HG03354 (cell line): ENCODE measurements at regions not wholly inside any gene's neighbourhood (a gene's known extent, or its start where the extent isn't known, plus 50 kb on each side); places are given as distances from the start of the nearest gene placed in this dataset.
"Not testable (repeated sequence)": the region's sequence is repeated elsewhere in the genome, so short reads cannot be mapped to it uniquely, and the experiment has no call there.

Experiments used
- ATAC-seq: cut with Tn5 transposase; IDR thresholded peaks from one replicate; pipeline ENCODE4 v1.9.1; 2021; ENCODE audit warnings: mild to moderate bottlenecking; ENCODE audit not compliant: unreplicated experiment, poor library complexity, severe bottlenecking

DNA sequence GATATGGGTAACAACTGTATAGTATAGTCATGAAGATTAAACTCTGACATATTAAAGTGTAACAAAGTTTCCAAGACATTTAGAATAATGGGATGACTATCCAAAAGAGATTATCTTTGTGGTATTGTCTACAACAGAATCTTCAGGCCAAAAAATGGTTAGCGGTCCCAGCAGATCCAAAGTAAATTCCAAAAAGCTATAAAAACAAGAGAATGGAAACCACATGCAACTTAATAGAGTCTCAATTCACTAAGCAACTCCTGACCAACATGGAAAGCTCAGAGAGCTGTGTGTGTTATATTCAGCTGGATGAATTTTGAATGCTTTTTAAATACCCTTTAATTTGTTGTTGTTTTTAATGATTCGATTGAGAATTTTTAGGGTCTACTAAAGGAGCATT, 688.2 kb downstream of the CETN3 start:
- ATAC-seq: no peak

- no peak for ATAC-seq
Measured at GRCh38 chr5:89712134-89712700, 697.3 kb downstream of the CETN3 start.

DNA sequence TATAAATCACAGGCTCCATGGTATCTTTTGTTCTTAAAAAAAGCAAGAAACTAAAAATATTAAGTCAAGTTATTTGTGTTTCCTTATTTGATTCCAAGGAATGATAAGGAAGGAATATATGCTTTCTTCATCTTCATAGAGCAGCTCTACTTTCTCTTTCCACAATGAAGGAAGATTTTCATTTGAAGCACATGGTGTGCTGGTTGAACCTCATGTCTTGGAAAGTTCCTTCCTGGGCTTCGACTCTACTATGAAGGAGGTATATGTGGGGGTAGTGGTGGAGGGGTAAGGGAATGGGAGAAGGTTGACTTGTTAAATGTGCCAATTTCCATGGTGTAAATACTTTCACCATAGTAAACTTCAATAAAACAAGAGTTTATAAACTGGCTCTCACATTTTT, 698.0 kb downstream of the CETN3 start:
- no peak for ATAC-seq

- ATAC-seq: no peak
Measured at GRCh38 chr5:89710006-89710405, 699.5 kb downstream of the CETN3 start.

GRCh38 chr5:89707891-89708290, 701.7 kb downstream of the CETN3 start:
- no peak for ATAC-seq

GRCh38 chr5:89706731-89707130, 702.8 kb downstream of the CETN3 start:
- no peak for ATAC-seq

GRCh38 chr5:89703817-89704216, 705.7 kb downstream of the CETN3 start:
- ATAC-seq: no peak

- ATAC-seq: no peak
Measured at GRCh38 chr5:89698028-89698427, 711.5 kb downstream of the CETN3 start.

DNA sequence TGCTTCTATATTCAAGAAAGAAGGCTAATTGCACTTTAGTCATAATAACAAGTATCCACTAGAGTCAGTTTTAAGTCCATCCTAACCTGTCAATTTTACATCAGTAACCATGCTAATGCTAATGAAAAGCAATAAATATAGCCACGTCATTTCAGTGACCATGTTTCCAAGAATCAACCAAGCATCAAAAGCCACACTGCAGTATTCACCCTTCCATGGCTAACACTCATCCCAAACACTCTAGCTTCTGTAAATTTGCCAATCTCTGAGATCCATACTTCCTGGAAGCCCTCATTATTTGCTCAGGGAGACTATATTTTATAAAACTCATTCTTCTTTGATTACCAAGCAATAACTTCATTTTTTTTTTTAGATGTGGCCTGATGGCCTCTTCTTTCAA, 712.0 kb downstream of the CETN3 start:
- ATAC-seq: no peak

- no peak for ATAC-seq
Measured at GRCh38 chr5:89695371-89695770, 714.2 kb downstream of the CETN3 start.

GRCh38 chr5:89694026-89694550, 715.5 kb downstream of the CETN3 start:
- ATAC-seq: no peak

- ATAC-seq: no peak
Measured at GRCh38 chr5:89690331-89690730, 719.2 kb downstream of the CETN3 start.

GRCh38 chr5:89686081-89686765, 723.3 kb downstream of the CETN3 start:
- no peak for ATAC-seq

DNA sequence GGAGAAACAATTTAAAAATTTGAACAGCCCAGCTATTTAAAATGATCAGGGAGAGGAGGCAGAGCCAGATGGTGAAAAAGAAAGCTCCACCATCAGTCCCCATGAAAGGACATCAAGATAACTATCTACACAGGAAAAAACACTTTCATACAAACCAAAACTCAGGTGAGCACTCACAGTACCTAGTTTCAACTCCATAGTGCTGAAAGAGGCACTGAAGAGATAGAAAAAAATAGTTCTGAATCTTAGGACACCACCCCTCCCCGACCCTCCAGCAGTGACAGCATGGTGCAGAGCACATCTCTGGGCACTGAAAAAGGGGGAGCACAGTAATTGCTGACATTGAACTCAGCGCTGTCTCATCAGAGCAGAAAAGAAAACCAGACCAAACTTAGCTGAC, 732.9 kb downstream of the CETN3 start:
- ATAC-seq: no peak

DNA sequence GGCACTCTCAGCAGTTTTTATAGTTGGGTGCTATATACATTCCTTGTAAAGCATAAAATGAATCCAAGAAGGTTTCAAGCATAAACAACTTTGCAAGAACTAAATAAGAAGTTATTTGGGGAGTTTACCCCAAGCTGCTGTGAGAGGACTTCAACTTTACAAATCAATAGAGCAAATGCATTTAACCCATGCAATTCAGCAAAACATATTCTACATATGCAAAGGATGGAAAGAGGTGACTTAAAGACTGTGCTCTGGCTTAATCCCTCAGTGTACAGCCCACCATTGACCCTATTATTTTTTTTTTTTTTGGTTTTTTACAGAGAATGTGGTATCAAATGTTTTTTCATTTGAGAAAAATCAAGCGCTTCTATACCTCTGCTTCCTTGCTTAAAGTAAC, 736.5 kb downstream of the CETN3 start:
- ATAC-seq: no peak

- no peak for ATAC-seq
Measured at GRCh38 chr5:89668821-89669220, 740.7 kb downstream of the CETN3 start.

GRCh38 chr5:89662499-89662898, 747.1 kb downstream of the CETN3 start:
- no peak for ATAC-seq

DNA sequence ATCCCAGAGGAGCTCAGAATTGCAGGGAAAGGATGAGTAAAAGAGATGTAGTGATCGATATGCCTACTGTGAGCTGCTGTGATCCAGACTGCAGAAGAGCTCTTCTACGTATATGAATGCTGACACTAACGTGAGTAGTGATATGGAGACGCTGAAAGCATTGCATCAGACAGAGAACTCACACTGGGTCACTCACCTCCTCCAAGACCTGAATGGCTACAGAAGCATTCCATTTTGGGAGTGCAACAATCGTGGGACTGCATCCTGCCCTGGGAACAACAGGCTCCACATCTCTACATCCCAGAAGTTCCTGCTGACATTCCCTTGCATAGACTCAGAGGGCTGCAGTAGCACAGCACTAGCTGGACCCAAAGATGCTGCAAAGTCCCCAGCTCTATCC, 755.9 kb upstream of the MEF2C start:
- no peak for ATAC-seq

DNA sequence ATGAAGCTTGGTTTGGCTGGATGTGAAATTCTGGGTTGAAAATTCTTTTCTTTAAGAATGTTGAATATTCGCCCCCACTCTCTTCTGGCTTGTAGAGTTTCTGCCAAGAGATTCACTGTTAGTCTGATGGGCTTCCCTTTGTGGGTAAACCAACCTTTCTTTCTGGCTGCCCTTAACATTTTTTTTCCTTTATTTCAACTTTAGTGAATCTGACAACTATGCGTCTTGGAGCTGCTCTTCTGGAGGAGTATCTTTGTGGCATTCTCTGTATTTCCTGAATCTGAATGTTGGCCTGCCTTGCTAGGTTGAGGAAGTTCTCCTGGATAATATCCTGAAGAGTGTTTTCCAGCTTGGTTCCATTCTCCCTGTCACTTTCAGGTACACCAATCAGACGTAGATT, 751.2 kb upstream of the MEF2C start:
- not testable (repeated sequence) for ATAC-seq

DNA sequence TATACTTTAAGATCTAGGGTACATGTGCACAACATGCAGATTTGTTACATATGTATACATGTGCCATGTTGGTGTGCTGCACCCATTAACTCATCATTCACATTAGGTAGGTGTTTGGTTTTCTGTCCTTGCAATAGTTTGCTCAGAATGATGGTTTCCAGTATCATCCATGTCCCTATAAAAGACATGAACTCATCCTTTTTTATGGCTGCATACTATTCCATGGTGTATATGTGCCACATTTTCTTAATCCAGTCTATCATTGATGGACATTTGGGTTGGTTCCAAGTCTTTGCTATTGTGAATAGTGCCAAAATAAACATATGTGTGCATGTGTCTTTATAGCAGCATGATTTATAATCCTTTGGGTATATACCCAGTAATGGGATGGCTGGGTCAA, 747.1 kb upstream of the MEF2C start:
- ATAC-seq: not testable (repeated sequence)

DNA sequence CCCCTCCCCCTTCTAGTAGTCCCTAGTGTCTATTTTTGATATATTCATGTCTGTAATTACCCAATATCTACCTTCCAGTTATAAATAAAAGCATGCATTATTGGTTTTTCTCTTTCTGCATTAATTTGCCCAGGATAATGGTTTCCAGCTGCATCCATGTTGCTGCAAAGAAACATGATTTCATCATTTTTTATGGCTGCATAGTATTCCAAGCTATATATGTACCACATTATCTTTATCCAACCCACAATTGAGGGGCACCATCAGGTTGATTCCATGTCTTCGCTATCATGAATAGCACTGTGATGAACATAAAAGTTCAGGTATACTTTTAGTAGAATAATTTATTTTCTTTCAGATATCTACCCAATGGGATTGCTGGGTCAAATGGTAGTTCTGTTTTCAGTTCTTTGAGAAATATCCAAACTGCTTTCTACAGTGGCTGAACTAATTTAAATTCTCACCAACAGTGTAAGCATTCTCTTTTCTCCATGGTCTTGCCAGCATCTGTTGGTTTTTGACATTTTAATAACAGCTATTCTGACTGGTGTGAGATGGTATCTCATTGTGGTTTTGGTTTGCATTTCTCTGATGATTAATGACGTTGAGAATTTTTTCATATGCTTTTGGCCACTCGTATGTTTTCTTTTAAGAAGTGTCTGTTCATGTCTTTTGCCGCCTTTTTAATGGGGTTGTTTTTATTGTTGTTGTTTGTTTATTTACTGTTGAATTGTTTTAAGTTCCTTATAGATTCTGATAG, 746.1 kb upstream of the MEF2C start:
- no peak for ATAC-seq
